A549 (cell line): ENCODE measurements at regions not wholly inside any gene's neighbourhood (a gene's known extent, or its start where the extent isn't known, plus 50 kb on each side); places are given as distances from the start of the nearest gene placed in this dataset.

Experiments used
- ATAC-seq, 2 experiments: fragments of 200-7000 bp in 1 of 2; fragments of >200 bp in 1 of 2; cut with Nextera tagmentation in 1 of 2; cut with Tn5 transposase in 1 of 2; 3 replicates each; pipeline versions ENCODE4 v1.8.0 to v1.9.1; 2018 to 2020; ENCODE audit warnings: mild to moderate bottlenecking in 1 of 2, moderate library complexity in 1 of 2
- CTCF ChIA-PET: fragments of 300-600 bp; sonication (Branson Sonifier 250); formaldehyde crosslinking; extraction: SDS; loops from one replicate; lab custom pipeline; 2021; ENCODE audit warnings: antibody characterized with exemption, inconsistent platforms; lab: Yijun Ruan, JAX
- POLR2A ChIA-PET: fragments of 350-600 bp; formaldehyde crosslinking; extraction: SDS; loops from one replicate; lab custom pipeline; 2021; ENCODE audit warnings: antibody characterized with exemption, inconsistent platforms; lab: Yijun Ruan, JAX
- DNase-seq, 2 experiments: peaks; one replicate each; pipeline versions ENCODE4 v3.0.0 to v3.0.0-alpha.2; 2011 to 2016; ENCODE audit warnings: low read depth in 1 of 2, low spot score in 1 of 2
- FAIRE-seq: peaks from 2 replicates; lab custom pipeline; 2011; peaks lifted over from hg19 to GRCh38; lab: Jason Lieb, UNC
- H3K27ac ChIP-seq, 2 experiments: fragments of >200 bp; sonication (Bioruptor Twin); formaldehyde crosslinking; 3 replicates each; pipeline ENCODE4 v1.5.1; 2016 to 2017
- H3K4me1 ChIP-seq: fragments of >200 bp; sonication (Bioruptor Twin); formaldehyde crosslinking; 3 replicates; pipeline ENCODE4 v1.6.1; 2016
- H3K4me2 ChIP-seq: fragments of >200 bp; sonication (Bioruptor Twin); formaldehyde crosslinking; 3 replicates; pipeline ENCODE4 v1.6.1; 2016
- H3K4me3 ChIP-seq: fragments of >200 bp; sonication (Bioruptor Twin); formaldehyde crosslinking; 3 replicates; pipeline ENCODE4 v1.5.1; 2016
- H3K9me3 ChIP-seq: fragments of >200 bp; sonication (Bioruptor Twin); formaldehyde crosslinking; 3 replicates; pipeline ENCODE4 v1.6.1; 2016
- CBX2 ChIP-seq: fragments of 200-600 bp; sonication (generic); IDR thresholded peaks from 2 replicates; pipeline ENCODE4 v1.6.1; 2016; ENCODE audit warnings: low read depth, mild to moderate bottlenecking, borderline replicate concordance
- CEBPB ChIP-seq, 2 experiments: fragments of >200 bp in 1 of 2; sonication (Bioruptor Twin) in 1 of 2; formaldehyde crosslinking in 1 of 2; IDR thresholded peaks; 2 replicates each; pipeline ENCODE4 v1.6.1; 2012 to 2016
- CHD2 ChIP-seq: fragments of 150-350 bp; IDR thresholded peaks from 2 replicates; pipeline ENCODE4 v1.6.1; 2014; ENCODE audit warnings: low read length; ENCODE audit not compliant: partially characterized antibody
- E2F6 ChIP-seq: IDR thresholded peaks from 2 replicates; pipeline ENCODE4 v1.6.1; 2012; ENCODE audit warnings: low read depth, borderline replicate concordance
- EHMT2 ChIP-seq: fragments of 200-600 bp; sonication (generic); IDR thresholded peaks from 2 replicates; pipeline ENCODE4 v1.6.1; 2016; ENCODE audit warnings: antibody characterized with exemption, low read depth, mild to moderate bottlenecking, moderate library complexity
- FOSB ChIP-seq: fragments of 250-450 bp; sonication (Bioruptor Pico); IDR thresholded peaks from 2 replicates; pipeline ENCODE4 v1.5.0; 2020; ENCODE audit warnings: mild to moderate bottlenecking, moderate library complexity
- HDAC2 ChIP-seq: fragments of 200-600 bp; sonication (generic); IDR thresholded peaks from 2 replicates; pipeline ENCODE4 v1.6.1; 2016
- JUN ChIP-seq, 2 experiments: fragments of >200 bp; sonication (Bioruptor Twin); formaldehyde crosslinking; IDR thresholded peaks; 2 replicates in 1 of 2; 3 replicates in 1 of 2; pipeline ENCODE4 v1.6.1; 2016 to 2017
- JUNB ChIP-seq: fragments of >200 bp; sonication (Bioruptor Twin); formaldehyde crosslinking; IDR thresholded peaks from 2 replicates; pipeline ENCODE4 v1.6.1; 2016
- KDM1A ChIP-seq: fragments of 200-600 bp; sonication (generic); IDR thresholded peaks from 2 replicates; pipeline ENCODE4 v1.6.1; 2016; ENCODE audit warnings: low read depth, mild to moderate bottlenecking
- MYC ChIP-seq: IDR thresholded peaks from 2 replicates; pipeline ENCODE4 v1.6.1; 2012; ENCODE audit warnings: mild to moderate bottlenecking, inconsistent platforms, low read length, improper control_type of control experiment, borderline replicate concordance
- NPAS2 ChIP-seq: fragments of 250-450 bp; sonication (Bioruptor Pico); IDR thresholded peaks from 2 replicates; pipeline ENCODE4 v1.8.0; 2022; ENCODE audit warnings: mild to moderate bottlenecking, moderate library complexity, borderline replicate concordance
- NR3C1 ChIP-seq: fragments of >200 bp; sonication (Bioruptor Twin); formaldehyde crosslinking; IDR thresholded peaks from 3 replicates; pipeline ENCODE4 v1.6.1; 2017
- REST ChIP-seq: fragments of 200-600 bp; sonication (generic); IDR thresholded peaks from 2 replicates; pipeline ENCODE4 v1.6.1; 2016; ENCODE audit warnings: antibody characterized with exemption, mild to moderate bottlenecking, moderate library complexity
- RFX5 ChIP-seq: fragments of 450-650 bp; IDR thresholded peaks from 2 replicates; pipeline ENCODE4 v1.7.1; 2014; ENCODE audit warnings: antibody characterized with exemption, mild to moderate bottlenecking, moderate library complexity
- TP53 ChIP-seq: fragments of 250-450 bp; sonication (Bioruptor Pico); IDR thresholded peaks from 2 replicates; pipeline ENCODE4 v1.5.0; 2021; ENCODE audit warnings: mild to moderate bottlenecking, moderate library complexity
- ZSCAN20 ChIP-seq: fragments of 250-450 bp; sonication (Bioruptor Pico); IDR thresholded peaks from 2 replicates; pipeline ENCODE4 v1.8.0; 2022; ENCODE audit warnings: mild to moderate bottlenecking, moderate library complexity
- WGBS: methylation state at CpG from one replicate; pipeline ENCODE4 v1.1.6; 2017; ENCODE audit errors: missing lambda C conversion rate; 5-methylcytosine and 5-hydroxymethylcytosine counted together
- TF ChIP-seq, protein P1 (sequence below): fragments of 250-450 bp; sonication (Bioruptor Pico); IDR thresholded peaks from 2 replicates; pipeline ENCODE4 v1.5.0; 2021; ENCODE audit warnings: mild to moderate bottlenecking, moderate library complexity, borderline replicate concordance
- TF ChIP-seq, protein P2 (sequence below): fragments of 150-350 bp; IDR thresholded peaks from 2 replicates; pipeline ENCODE4 v1.6.1; 2014; ENCODE audit warnings: low read depth, mild to moderate bottlenecking, low read length

DNA sequence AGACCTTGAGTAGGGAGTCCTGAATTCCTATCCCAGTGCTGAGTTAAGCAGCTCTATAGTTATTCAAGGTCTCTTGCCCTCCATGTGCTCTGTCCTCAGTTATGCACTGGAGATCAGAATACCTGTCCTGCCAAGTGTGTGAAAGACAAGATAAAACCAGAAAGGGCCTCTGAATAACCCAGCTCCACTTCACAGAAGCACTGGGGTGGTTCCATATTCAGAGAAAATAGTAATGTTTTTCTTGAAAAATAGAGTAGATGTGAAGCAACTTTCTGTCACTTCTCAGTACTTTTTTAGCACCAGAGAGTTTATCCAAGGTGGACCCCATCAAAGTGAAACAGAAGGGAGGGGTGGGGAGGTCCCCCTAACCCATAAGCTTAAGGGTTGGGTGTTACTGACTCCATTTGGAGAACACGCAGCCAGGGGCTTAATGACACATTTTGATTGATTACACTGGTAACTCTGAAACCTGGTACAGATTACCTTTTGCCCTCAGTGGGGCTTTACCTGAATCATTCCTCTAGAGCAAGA is 509.8 kb upstream of the JARID2 start:
- H3K4me3 ChIP-seq: no peak overlapping the region
- FAIRE-seq (no peak), ATAC-seq (no peak), DNase-seq (no peak)
- POLR2A ChIA-PET: no interaction called here
- peak overlapping the region; percentile 74 to 89; a peak in 4 of 6 replicates for H3K27ac ChIP-seq
- H3K4me1 ChIP-seq: peaks cover 37% of the 10 kb centered on the region
- no peak overlapping the region for H3K4me2 ChIP-seq
- CTCF ChIA-PET: no interaction called here
- WGBS: 83% methylated on average over 1 of the region's 1 CpG
- TF ChIP-seq HDAC2 (no peak), CHD2 (no peak), KDM1A (no peak), EHMT2 (no peak), CEBPB (IDR thresholded peaks at IDR 0.05) (no peak), JUN (IDR thresholded peaks at IDR 0.05) (no peak), TP53 (CRISPR knock-in tag) (no peak)
- H3K9me3 ChIP-seq: no peaks in the 10 kb centered on the region; the same call in 2 of the 3 replicates

GRCh38 chr6:14736554-14736953 is 509.3 kb upstream of the JARID2 start:
- TF ChIP-seq CHD2 (no peak), JUN (IDR thresholded peaks at IDR 0.05) (no peak), NPAS2 (no peak), CBX2 (no peak), MYC (no peak), E2F6 (no peak), FOSB (CRISPR knock-in tag) (no peak), ZSCAN20 (no peak), REST (no peak), HDAC2 (no peak), NR3C1 (no peak), EHMT2 (no peak), RFX5 (no peak), JUNB (no peak)
- TF ChIP-seq, protein P1, sequence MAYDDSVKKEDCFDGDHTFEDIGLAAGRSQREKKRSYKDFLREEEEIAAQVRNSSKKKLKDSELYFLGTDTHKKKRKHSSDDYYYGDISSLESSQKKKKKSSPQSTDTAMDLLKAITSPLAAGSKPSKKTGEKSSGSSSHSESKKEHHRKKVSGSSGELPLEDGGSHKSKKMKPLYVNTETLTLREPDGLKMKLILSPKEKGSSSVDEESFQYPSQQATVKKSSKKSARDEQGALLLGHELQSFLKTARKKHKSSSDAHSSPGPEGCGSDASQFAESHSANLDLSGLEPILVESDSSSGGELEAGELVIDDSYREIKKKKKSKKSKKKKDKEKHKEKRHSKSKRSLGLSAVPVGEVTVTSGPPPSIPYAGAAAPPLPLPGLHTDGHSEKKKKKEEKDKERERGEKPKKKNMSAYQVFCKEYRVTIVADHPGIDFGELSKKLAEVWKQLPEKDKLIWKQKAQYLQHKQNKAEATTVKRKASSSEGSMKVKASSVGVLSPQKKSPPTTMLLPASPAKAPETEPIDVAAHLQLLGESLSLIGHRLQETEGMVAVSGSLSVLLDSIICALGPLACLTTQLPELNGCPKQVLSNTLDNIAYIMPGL (CRISPR knock-in tag): no peak
- TF ChIP-seq, protein P2, sequence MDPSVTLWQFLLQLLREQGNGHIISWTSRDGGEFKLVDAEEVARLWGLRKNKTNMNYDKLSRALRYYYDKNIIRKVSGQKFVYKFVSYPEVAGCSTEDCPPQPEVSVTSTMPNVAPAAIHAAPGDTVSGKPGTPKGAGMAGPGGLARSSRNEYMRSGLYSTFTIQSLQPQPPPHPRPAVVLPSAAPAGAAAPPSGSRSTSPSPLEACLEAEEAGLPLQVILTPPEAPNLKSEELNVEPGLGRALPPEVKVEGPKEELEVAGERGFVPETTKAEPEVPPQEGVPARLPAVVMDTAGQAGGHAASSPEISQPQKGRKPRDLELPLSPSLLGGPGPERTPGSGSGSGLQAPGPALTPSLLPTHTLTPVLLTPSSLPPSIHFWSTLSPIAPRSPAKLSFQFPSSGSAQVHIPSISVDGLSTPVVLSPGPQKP: no peak
- no peak overlapping the region for H3K4me2 ChIP-seq
- H3K4me1 ChIP-seq: peaks cover 37% of the 10 kb centered on the region
- H3K27ac ChIP-seq: peak overlapping the region in 1 of 2 experiments; percentile 89; a peak in 4 of 6 replicates
- no peak overlapping the region for H3K4me3 ChIP-seq
- WGBS: 58% methylated on average over 2 of the region's 2 CpGs
- no peak for FAIRE-seq
- DNase-seq: no peak
- ATAC-seq: no peak
- POLR2A ChIA-PET: no interaction called here
- H3K9me3 ChIP-seq: no peaks in the 10 kb centered on the region; the same call in 2 of the 3 replicates
- CTCF ChIA-PET: no interaction called here
